ENCODE measurements at regions not wholly inside any gene's neighbourhood (a gene's known extent, or its start where the extent isn't known, plus 50 kb on each side); places are given as distances from the start of the nearest gene placed in this dataset.
"Not testable (repeated sequence)": the region's sequence is repeated elsewhere in the genome, so short reads cannot be mapped to it uniquely, and the experiment has no call there.

- DNase-seq, result not testable (repeated sequence)
These were observed 1414.2 kb upstream of the PCDH10 start for GRCh38 chr4:131734851-131735385.

DNA sequence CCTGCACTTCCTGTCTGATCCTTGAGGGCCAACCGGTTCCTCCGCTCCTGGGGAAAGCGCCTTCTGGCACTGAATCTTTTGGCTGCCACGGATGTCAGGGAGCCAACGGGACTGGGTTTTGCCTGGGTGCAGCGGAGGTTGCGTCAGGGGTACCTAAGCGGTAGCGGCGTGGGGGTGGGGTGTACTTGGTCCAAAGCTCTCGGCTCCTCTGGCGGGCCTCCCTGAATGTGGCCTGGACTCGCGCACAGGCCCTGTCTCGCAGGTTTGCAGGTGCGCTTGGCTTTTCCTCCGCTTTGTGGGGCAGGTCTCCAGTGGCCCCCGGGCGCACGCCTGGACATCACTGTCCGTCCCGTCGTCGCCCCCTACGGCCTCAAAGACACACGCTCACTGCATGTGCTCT, 1410.1 kb upstream of the PCDH10 start:
- not testable (repeated sequence) for DNase-seq

GRCh38 chr4:131741836-131742235, 1407.3 kb upstream of the PCDH10 start:
- DNase-seq, result not testable (repeated sequence)

GRCh38 chr4:131742536-131743205, 1406.4 kb upstream of the PCDH10 start:
- DNase-seq, result not testable (repeated sequence)

- not testable (repeated sequence) for DNase-seq
These were observed 1405.7 kb upstream of the PCDH10 start for GRCh38 chr4:131743348-131743747.

GRCh38 chr4:131747203-131747602, 1401.9 kb upstream of the PCDH10 start:
- DNase-seq, result not testable (repeated sequence)

DNA sequence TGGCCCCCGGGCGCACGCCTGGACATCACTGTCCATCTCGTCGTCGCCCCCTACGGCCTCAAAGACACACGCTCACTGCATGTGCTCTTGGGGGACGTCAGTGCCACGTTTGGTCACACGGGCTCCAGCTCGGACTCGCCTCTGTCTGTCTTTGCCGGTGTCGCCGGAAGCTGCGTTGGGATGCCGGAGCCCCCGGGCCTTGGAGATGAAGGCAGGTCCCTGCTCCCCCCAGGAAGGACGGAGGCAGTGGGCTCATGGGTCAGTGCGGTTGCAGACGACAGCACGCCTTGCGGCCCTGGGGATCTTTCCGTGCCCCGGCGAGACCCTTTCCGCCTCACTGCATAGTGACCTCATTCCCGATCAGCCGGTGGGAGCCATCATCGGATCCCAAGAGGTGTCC, 1399.9 kb upstream of the PCDH10 start:
- DNase-seq, result not testable (repeated sequence)

- not testable (repeated sequence) for DNase-seq
These were observed 1399.1 kb upstream of the PCDH10 start for GRCh38 chr4:131750006-131750405.

- DNase-seq, result not testable (repeated sequence)
These were observed 1398.6 kb upstream of the PCDH10 start for GRCh38 chr4:131750469-131750868.

- not testable (repeated sequence) for DNase-seq
These were observed 1386.9 kb upstream of the PCDH10 start for GRCh38 chr4:131762234-131762633.

GRCh38 chr4:131764730-131765129, 1384.4 kb upstream of the PCDH10 start:
- DNase-seq, result peak; percentile 11

- not testable (repeated sequence) for DNase-seq
These were observed 1374.7 kb upstream of the PCDH10 start for GRCh38 chr4:131774382-131774781.

GRCh38 chr4:131810565-131810964, 1338.5 kb upstream of the PCDH10 start:
- not testable (repeated sequence) for DNase-seq
